DOHH2 (cell line): ENCODE measurements at regions not wholly inside any gene's neighbourhood (a gene's known extent, or its start where the extent isn't known, plus 50 kb on each side); places are given as distances from the start of the nearest gene placed in this dataset.

ENCODE experiments used
- H3F3A ChIP-seq: fragments of 200-600 bp; sonication (generic), shearing (Covaris generic); 2 replicates; pipeline ENCODE4 v1.6.0; 2016; ENCODE audit warnings: antibody characterized with exemption, mild to moderate bottlenecking; ENCODE audit not compliant: control insufficient read depth, insufficient read depth
- H3K27ac ChIP-seq: fragments of 200-600 bp; sonication (generic); 2 replicates; pipeline ENCODE4 v1.5.1; 2014; ENCODE audit warnings: low read depth, mild to moderate bottlenecking, low read length, moderate library complexity
- H3K27me3 ChIP-seq: fragments of 200-600 bp; sonication (generic); 2 replicates; pipeline ENCODE4 v1.6.1; 2014; ENCODE audit warnings: mild to moderate bottlenecking, low read length, mixed read lengths; ENCODE audit not compliant: control insufficient read depth
- H3K36me3 ChIP-seq: fragments of 200-600 bp; sonication (generic); 2 replicates; pipeline ENCODE4 v1.6.1; 2014; ENCODE audit warnings: mild to moderate bottlenecking, low read length, moderate library complexity, mixed read lengths; ENCODE audit not compliant: control insufficient read depth
- H3K4me1 ChIP-seq: fragments of 200-600 bp; sonication (generic); 2 replicates; pipeline ENCODE4 v1.6.1; 2014; ENCODE audit warnings: mild to moderate bottlenecking, low read length, mixed read lengths; ENCODE audit not compliant: control insufficient read depth
- H3K4me2 ChIP-seq: fragments of 200-600 bp; sonication (generic); 2 replicates; pipeline ENCODE4 v1.6.0; 2014; ENCODE audit warnings: mild to moderate bottlenecking, low read length, moderate library complexity
- H3K4me3 ChIP-seq: fragments of 200-600 bp; sonication (generic); 2 replicates; pipeline ENCODE4 v1.5.1; 2014; ENCODE audit warnings: mild to moderate bottlenecking, low read length, mixed read lengths
- H3K79me2 ChIP-seq: fragments of 200-600 bp; sonication (generic); 2 replicates; pipeline ENCODE4 v1.6.1; 2014; ENCODE audit warnings: mild to moderate bottlenecking, low read length, mixed read lengths; ENCODE audit not compliant: control insufficient read depth
- H3K9me2 ChIP-seq: fragments of 200-600 bp; sonication (generic); replicated peaks from 2 replicates; pipeline ENCODE4 v1.6.1; 2014; ENCODE audit warnings: mild to moderate bottlenecking, low read length, mixed read lengths; ENCODE audit not compliant: control insufficient read depth
- H3K9me3 ChIP-seq: fragments of 200-600 bp; sonication (generic); 2 replicates; pipeline ENCODE4 v1.6.1; 2014; ENCODE audit warnings: antibody characterized with exemption, low read length, mixed read lengths; ENCODE audit not compliant: control insufficient read depth, insufficient read depth
- H4K20me1 ChIP-seq: fragments of 200-600 bp; sonication (generic); 2 replicates; pipeline ENCODE4 v1.6.0; 2014; ENCODE audit warnings: low read depth, mild to moderate bottlenecking, antibody characterized with exemption, low read length, moderate library complexity; ENCODE audit not compliant: control insufficient read depth, insufficient read depth
- CTCF ChIP-seq: fragments of 200-600 bp; sonication (generic); IDR thresholded peaks from one replicate; pipeline ENCODE4 v1.5.1; 2014; ENCODE audit warnings: antibody characterized with exemption, mild to moderate bottlenecking, low read depth, low read length; ENCODE audit not compliant: poor library complexity, severe bottlenecking
- EZH2phosphoT487 ChIP-seq: fragments of 200-600 bp; sonication (generic); IDR thresholded peaks from 2 replicates; pipeline ENCODE4 v1.6.1; 2017; ENCODE audit warnings: borderline replicate concordance, mild to moderate bottlenecking, antibody characterized with exemption, low read length, moderate library complexity, mixed read lengths

- no peaks in the 10 kb centered on the region for H3K79me2 ChIP-seq
- H3K4me3 ChIP-seq = no peak overlapping the region
- H3K36me3 ChIP-seq = no peaks in the 10 kb centered on the region
- H3K9me2 ChIP-seq = no peaks in the 10 kb centered on the region
- no peaks in the 10 kb centered on the region for H3K9me3 ChIP-seq
- H4K20me1 ChIP-seq = no peaks in the 10 kb centered on the region
- no peaks in the 10 kb centered on the region for H3K4me1 ChIP-seq
- H3K4me2 ChIP-seq = no peak overlapping the region
- H3K27me3 ChIP-seq = no peaks in the 10 kb centered on the region
- TF ChIP-seq EZH2phosphoT487 (no peak), CTCF (no peak)
- no peaks in the 10 kb centered on the region for H3F3A ChIP-seq
- H3K27ac ChIP-seq = no peak overlapping the region
Measured at GRCh38 chr6:93886416-93886815, 467.1 kb upstream of the EPHA7 start.

- H3K36me3 ChIP-seq = no peaks in the 10 kb centered on the region
- TF ChIP-seq EZH2phosphoT487 (no peak), CTCF (no peak)
- H3K9me3 ChIP-seq = no peaks in the 10 kb centered on the region
- no peaks in the 10 kb centered on the region for H3K79me2 ChIP-seq
- H3F3A ChIP-seq = no peaks in the 10 kb centered on the region
- no peaks in the 10 kb centered on the region for H4K20me1 ChIP-seq
- no peak overlapping the region for H3K4me3 ChIP-seq
- no peaks in the 10 kb centered on the region for H3K4me1 ChIP-seq
- no peaks in the 10 kb centered on the region for H3K9me2 ChIP-seq
- H3K4me2 ChIP-seq = no peak overlapping the region
- H3K27me3 ChIP-seq = no peaks in the 10 kb centered on the region
- H3K27ac ChIP-seq = no peak overlapping the region
Measured at GRCh38 chr6:93859971-93860370, 440.6 kb upstream of the EPHA7 start.

DNA sequence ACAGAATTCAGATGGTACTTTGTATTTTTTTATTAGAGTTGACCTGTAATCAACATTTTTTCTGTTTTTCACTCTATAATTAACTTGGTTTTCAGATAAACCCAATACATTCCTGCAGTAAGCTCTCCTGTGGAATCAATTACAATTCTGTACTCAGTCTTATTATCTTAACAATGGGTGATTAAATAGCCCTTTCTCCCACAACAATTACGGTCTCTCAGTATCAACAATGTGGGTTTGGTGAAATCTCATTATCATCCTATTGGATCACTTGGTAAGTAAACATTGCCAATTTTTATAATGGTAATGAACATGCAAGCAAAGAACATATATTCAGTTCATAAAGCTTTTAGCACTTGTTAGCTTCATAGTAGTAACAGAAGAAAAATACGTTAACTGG is 438.9 kb upstream of the EPHA7 start:
- Histone ChIP-seq H3K27me3 (no peaks in the 10 kb centered on the region), H3K36me3 (no peaks in the 10 kb centered on the region), H3K9me3 (no peaks in the 10 kb centered on the region), H3K27ac (no peak overlapping the region), H4K20me1 (no peaks in the 10 kb centered on the region), H3K4me3 (no peak overlapping the region), H3K4me2 (no peak overlapping the region), H3F3A (no peaks in the 10 kb centered on the region), H3K79me2 (no peaks in the 10 kb centered on the region), H3K4me1 (no peaks in the 10 kb centered on the region), H3K9me2 (no peaks in the 10 kb centered on the region)
- no peak for TF ChIP-seq CTCF
- no peak for TF ChIP-seq EZH2phosphoT487

- TF ChIP-seq CTCF = no peak
- TF ChIP-seq EZH2phosphoT487 = no peak
- Histone ChIP-seq H3K4me3 (no peak overlapping the region), H3F3A (no peaks in the 10 kb centered on the region), H3K27me3 (no peaks in the 10 kb centered on the region), H3K9me2 (no peaks in the 10 kb centered on the region), H3K27ac (no peak overlapping the region), H3K79me2 (no peaks in the 10 kb centered on the region), H4K20me1 (no peaks in the 10 kb centered on the region), H3K4me2 (no peak overlapping the region), H3K36me3 (no peaks in the 10 kb centered on the region), H3K4me1 (no peaks in the 10 kb centered on the region), H3K9me3 (no peaks in the 10 kb centered on the region)
Measured at GRCh38 chr6:93849857-93850256, 430.5 kb upstream of the EPHA7 start.
